Suprapubic skin (tissue), 4 donors: ENCODE measurements at regions not wholly inside any gene's neighbourhood (a gene's known extent, or its start where the extent isn't known, plus 50 kb on each side); places are given as distances from the start of the nearest gene placed in this dataset.

Experiments
- DNase-seq, 2 donors: peaks; one replicate each; pipeline ENCODE4 v3.0.0-alpha.2; 2019; ENCODE audit warnings: low spot score in 2 of 2
- H3K27ac ChIP-seq: fragments of 200-600 bp; sonication (generic); one replicate; pipeline ENCODE4 v1.5.1; 2019
- H3K27me3 ChIP-seq: fragments of 200-600 bp; sonication (generic); one replicate; pipeline ENCODE4 v1.5.1; 2019
- H3K36me3 ChIP-seq: fragments of 200-600 bp; sonication (generic); one replicate; pipeline ENCODE4 v1.5.1; 2019
- H3K4me1 ChIP-seq: fragments of 200-600 bp; sonication (generic); one replicate; pipeline ENCODE4 v1.5.1; 2019
- H3K4me3 ChIP-seq: fragments of 200-600 bp; sonication (generic); one replicate; pipeline ENCODE4 v1.5.1; 2019; ENCODE audit warnings: mild to moderate bottlenecking
- H3K9me3 ChIP-seq: fragments of 200-600 bp; sonication (generic); one replicate; pipeline ENCODE4 v1.5.1; 2019
- EP300 ChIP-seq: sonication (generic); formaldehyde crosslinking; IDR thresholded peaks from one replicate; pipeline ENCODE4 v1.6.1; 2017; ENCODE audit warnings: antibody characterized with exemption
- POLR2A ChIP-seq, 2 donors: fragments of 450-650 bp; IDR thresholded peaks; one replicate each; pipeline ENCODE4 v1.6.1; 2017; ENCODE audit warnings: antibody characterized with exemption in 2 of 2, mild to moderate bottlenecking in 2 of 2, moderate library complexity in 2 of 2
- POLR2AphosphoS5 ChIP-seq, 3 donors: sonication (generic); formaldehyde crosslinking; IDR thresholded peaks; one replicate each; pipeline ENCODE4 v1.6.1; 2017; ENCODE audit warnings: antibody characterized with exemption in 3 of 3
- WGBS: methylation state at CpG from one replicate; pipeline ENCODE4 v1.1.5; 2018; 5-methylcytosine and 5-hydroxymethylcytosine counted together
- TF ChIP-seq, protein P1 (sequence below), 2 donors: fragments of 200-600 bp in 1 of 2; fragments of 450-650 bp in 1 of 2; sonication (generic) in 1 of 2; IDR thresholded peaks; one replicate each; pipeline ENCODE4 v1.5.1; 2016 to 2019; ENCODE audit warnings: antibody characterized with exemption in 2 of 2, mild to moderate bottlenecking in 1 of 2, moderate library complexity in 1 of 2

DNA sequence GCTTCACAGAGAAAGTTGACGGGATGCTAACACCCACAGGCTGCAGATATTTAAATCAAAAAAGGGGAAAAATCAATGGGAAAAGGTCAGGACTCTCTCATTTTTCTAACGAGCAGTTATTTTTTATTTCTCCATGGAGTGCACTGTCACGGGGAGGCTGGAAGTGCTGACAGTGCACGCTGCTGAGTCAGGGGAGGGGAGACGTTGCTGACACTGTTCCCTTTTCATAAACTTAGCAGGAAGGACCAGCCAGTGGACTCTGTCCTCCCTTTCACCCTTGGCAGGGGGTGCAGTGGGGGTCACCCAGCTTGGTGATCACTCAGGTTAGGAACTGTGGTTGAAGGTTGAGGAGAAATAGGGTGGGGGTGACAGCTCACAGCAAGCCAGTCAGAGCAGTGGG is 65.6 kb upstream of the FUT8 start:
- Histone ChIP-seq H3K4me1 (peaks cover 12% of the 10 kb centered on the region), H3K9me3 (no peaks in the 10 kb centered on the region), H3K27ac (no peak overlapping the region), H3K27me3 (no peaks in the 10 kb centered on the region), H3K4me3 (no peak overlapping the region), H3K36me3 (no peaks in the 10 kb centered on the region)
- 62% methylated on average over 5 of the region's 5 CpGs for WGBS
- DNase-seq: no peak
- TF ChIP-seq, protein P1, sequence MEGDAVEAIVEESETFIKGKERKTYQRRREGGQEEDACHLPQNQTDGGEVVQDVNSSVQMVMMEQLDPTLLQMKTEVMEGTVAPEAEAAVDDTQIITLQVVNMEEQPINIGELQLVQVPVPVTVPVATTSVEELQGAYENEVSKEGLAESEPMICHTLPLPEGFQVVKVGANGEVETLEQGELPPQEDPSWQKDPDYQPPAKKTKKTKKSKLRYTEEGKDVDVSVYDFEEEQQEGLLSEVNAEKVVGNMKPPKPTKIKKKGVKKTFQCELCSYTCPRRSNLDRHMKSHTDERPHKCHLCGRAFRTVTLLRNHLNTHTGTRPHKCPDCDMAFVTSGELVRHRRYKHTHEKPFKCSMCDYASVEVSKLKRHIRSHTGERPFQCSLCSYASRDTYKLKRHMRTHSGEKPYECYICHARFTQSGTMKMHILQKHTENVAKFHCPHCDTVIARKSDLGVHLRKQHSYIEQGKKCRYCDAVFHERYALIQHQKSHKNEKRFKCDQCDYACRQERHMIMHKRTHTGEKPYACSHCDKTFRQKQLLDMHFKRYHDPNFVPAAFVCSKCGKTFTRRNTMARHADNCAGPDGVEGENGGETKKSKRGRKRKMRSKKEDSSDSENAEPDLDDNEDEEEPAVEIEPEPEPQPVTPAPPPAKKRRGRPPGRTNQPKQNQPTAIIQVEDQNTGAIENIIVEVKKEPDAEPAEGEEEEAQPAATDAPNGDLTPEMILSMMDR (IDR thresholded peaks at IDR 0.05): no peak
- TF ChIP-seq POLR2A (IDR thresholded peaks at IDR 0.05) (no peak), EP300 (no peak), POLR2AphosphoS5 (IDR thresholded peaks at IDR 0.05) (no peak)

DNA sequence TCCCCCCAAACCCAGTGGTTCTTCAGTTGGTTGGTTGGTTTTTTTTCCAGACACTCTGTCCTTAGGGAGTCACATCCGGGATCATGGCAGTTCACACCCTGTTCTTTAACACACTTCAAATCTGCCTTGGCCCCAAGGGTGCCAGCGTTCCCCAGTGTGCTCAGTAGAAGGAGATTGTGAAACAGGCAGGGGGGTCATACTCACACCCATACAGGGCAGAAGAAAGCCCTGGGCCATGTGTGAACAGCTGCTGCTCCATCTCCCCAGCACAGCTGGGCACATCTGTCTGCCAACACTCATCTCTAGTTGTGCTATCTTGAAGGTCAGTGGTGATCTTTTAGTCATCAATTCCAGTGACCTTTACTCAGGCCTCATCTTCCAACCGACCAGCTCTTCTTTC is 64.4 kb upstream of the FUT8 start:
- Histone ChIP-seq H3K27ac (no peak overlapping the region), H3K36me3 (no peaks in the 10 kb centered on the region), H3K4me1 (peaks cover 12% of the 10 kb centered on the region), H3K27me3 (no peaks in the 10 kb centered on the region), H3K9me3 (no peaks in the 10 kb centered on the region), H3K4me3 (no peak overlapping the region)
- no peak for TF ChIP-seq POLR2AphosphoS5 (IDR thresholded peaks at IDR 0.05)
- TF ChIP-seq POLR2A (IDR thresholded peaks at IDR 0.05): no peak
- TF ChIP-seq, protein P1 (IDR thresholded peaks at IDR 0.05): no peak
- TF ChIP-seq EP300: no peak
- DNase-seq: no peak
- 80% methylated on average over 3 of the region's 3 CpGs for WGBS

DNA sequence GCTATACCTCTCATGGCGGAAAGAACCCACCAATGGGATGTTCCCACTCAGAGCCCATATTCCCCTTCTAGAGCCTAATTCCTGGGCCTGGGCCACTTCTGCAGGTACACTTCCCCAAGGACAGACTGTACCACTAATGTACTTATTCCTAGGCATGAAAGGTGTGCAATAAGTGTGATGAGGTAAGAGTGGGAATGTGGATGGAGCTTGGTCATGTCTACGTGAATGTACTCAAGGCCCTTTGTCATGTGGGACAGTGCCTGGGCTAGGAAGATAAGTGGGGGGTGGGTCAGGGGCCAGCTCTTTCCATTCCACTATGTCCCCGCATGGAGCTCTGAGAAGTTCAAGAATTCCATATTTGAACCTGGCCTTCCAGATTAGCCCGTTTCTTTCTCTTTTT is 63.4 kb upstream of the FUT8 start:
- WGBS: 97% methylated on average over 4 of the region's 4 CpGs
- DNase-seq: no peak
- Histone ChIP-seq H3K4me3 (no peak overlapping the region), H3K27ac (no peak overlapping the region), H3K9me3 (no peaks in the 10 kb centered on the region), H3K27me3 (no peaks in the 10 kb centered on the region), H3K4me1 (peaks cover 13% of the 10 kb centered on the region), H3K36me3 (no peaks in the 10 kb centered on the region)
- TF ChIP-seq, protein P1 (IDR thresholded peaks at IDR 0.05): no peak
- no peak for TF ChIP-seq EP300

DNA sequence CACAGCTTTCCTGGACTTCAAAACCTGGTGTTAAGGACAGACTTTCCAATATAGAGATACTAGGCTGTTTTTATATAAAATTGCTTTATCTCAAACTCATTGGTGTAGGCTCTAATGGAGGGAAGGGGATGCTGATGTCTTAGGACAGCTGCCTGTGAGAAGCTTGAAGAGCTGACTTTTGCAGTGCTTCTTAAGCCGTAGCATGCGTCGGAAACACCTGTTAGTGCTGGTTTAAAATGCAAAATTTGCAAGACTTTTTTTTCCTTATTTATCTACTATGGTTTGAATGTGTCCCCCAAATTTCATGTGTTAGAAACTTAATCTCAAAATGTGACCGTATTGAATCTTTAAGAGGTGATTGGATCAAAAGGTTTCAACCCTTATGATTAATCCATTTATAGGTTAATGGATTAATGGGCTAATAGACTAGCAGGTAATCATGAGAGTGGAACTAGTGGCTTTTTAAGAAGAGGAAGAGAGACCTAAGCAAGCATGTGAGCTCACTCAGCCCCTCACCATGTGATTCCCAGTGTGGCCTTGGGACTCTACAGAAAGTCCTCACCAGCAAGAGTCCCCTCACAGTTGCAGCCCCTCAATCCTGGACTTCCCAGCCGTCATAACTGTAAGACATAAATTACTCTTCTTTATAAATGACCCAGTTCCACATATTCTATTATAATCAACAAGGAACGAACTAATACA is 60.9 kb upstream of the FUT8 start:
- Histone ChIP-seq H3K27ac (no peak overlapping the region), H3K36me3 (no peaks in the 10 kb centered on the region), H3K4me3 (no peak overlapping the region), H3K4me1 (peaks cover 16% of the 10 kb centered on the region), H3K9me3 (no peaks in the 10 kb centered on the region), H3K27me3 (no peaks in the 10 kb centered on the region)
- DNase-seq: no peak
- TF ChIP-seq POLR2A (IDR thresholded peaks at IDR 0.05): no peak
- no peak for TF ChIP-seq EP300
- TF ChIP-seq, protein P1 (IDR thresholded peaks at IDR 0.05): no peak
- no peak for TF ChIP-seq POLR2AphosphoS5 (IDR thresholded peaks at IDR 0.05)
- 87% methylated on average over 6 of the region's 6 CpGs for WGBS

DNA sequence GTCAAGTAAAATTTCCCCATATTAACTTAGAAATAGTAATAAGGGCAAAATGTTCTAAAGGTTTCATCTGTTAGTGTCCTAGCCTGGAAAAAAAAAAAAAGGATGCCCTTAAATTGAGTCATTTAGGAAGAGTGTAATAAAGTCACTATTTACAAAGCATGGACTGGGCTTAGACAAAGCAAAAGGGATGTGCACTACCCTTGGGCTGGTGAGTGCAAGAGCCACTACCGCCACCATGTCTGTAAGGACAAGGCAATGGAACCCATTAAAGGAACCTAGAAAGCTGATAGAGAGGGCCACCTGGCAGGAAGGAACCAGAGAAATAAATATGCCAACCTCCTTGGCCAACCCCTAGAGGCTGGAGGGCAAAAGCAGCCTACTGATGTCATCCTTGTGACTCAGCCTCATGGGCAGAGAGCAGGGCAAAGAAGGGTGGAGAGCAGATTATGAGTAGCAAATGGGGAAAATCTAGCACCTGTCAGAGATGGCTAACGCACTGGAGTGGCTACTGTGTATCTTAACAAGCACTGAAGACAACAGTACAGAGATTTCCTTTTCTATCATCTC is 59.5 kb upstream of the FUT8 start:
- no peak overlapping the region for H3K4me3 ChIP-seq
- H3K4me1 ChIP-seq: peaks cover 25% of the 10 kb centered on the region
- no peaks in the 10 kb centered on the region for H3K9me3 ChIP-seq
- no peaks in the 10 kb centered on the region for H3K36me3 ChIP-seq
- WGBS: 52% methylated on average over 2 of the region's 2 CpGs
- DNase-seq: no peak
- no peak overlapping the region for H3K27ac ChIP-seq
- TF ChIP-seq POLR2AphosphoS5 (IDR thresholded peaks at IDR 0.05) (no peak), POLR2A (IDR thresholded peaks at IDR 0.05) (no peak), EP300 (no peak)
- TF ChIP-seq, protein P1 (IDR thresholded peaks at IDR 0.05): no peak
- H3K27me3 ChIP-seq: no peaks in the 10 kb centered on the region
